ENCODE measurements at regions not wholly inside any gene's neighbourhood (a gene's known extent, or its start where the extent isn't known, plus 50 kb on each side); places are given as distances from the start of the nearest gene placed in this dataset.

- no peak for DNase-seq
- H3K4me3 Mint-ChIP-seq, result no peak overlapping the region
- Histone ChIP-seq H4K20me1 (ENCODE audit: insufficient read depth, low read length) (no peaks in the 10 kb centered on the region), H3K9me3 (replicated peaks in 1 of 2; ENCODE audit: control insufficient read depth in 1 of 2, insufficient read depth in 1 of 2, low read length in 2 of 2) (no peaks in the 10 kb centered on the region), H3K27me3 (ENCODE audit: control insufficient read depth in 2 of 2, insufficient read depth in 2 of 2, low read length in 2 of 2) (no peaks in the 10 kb centered on the region), H3K4me2 (replicated peaks; ENCODE audit: extremely low read depth, low read length, poor library complexity, severe bottlenecking) (no peak overlapping the region), H3K9ac (ENCODE audit: insufficient read depth, low read length, poor library complexity, severe bottlenecking) (no peak overlapping the region), H3K79me2 (ENCODE audit: insufficient read depth, low read length) (no peaks in the 10 kb centered on the region), H3K4me3 (replicated peaks in 1 of 3; ENCODE audit: low read depth in 2 of 3, low read length in 3 of 3) (no peak overlapping the region), H3K4me1 (ENCODE audit: control insufficient read depth in 1 of 2, insufficient read depth in 2 of 2, low read length in 2 of 2) (no peaks in the 10 kb centered on the region), H2AFZ (ENCODE audit: insufficient read depth, low read depth, low read length, poor library complexity, severe bottlenecking) (no peak overlapping the region), H3K27ac (ENCODE audit: low read depth in 1 of 2, low read length in 2 of 2) (no peak overlapping the region), H3K36me3 (replicated peaks in 1 of 2; ENCODE audit: control insufficient read depth in 1 of 2, insufficient read depth in 2 of 2, low read length in 2 of 2) (no peaks in the 10 kb centered on the region)
- H3K4me1 Mint-ChIP-seq, result no peaks in the 10 kb centered on the region
- intact Hi-C loops (cut with micrococcal nuclease), result no loop called here
- no peaks in the 10 kb centered on the region for H3K36me3 Mint-ChIP-seq
- no peak overlapping the region for H3K27ac Mint-ChIP-seq
- no peaks in the 10 kb centered on the region for H3K27me3 Mint-ChIP-seq (ENCODE audit: low read depth in 3 of 3)
- peaks cover 0 to 14% (median 4%) of the 10 kb centered on the region in 7 donors for H3K9me3 Mint-ChIP-seq
- TF ChIP-seq CTCF (IDR thresholded peaks at IDR 0.05), result no peak
- 93% methylated on average over 2 of the region's 2 CpGs for WGBS (ENCODE audit: insufficient coverage)
Measured at GRCh38 chr6:9957215-9957759, 457.6 kb downstream of the TFAP2A start.

GRCh38 chr6:9948678-9949077, 466.2 kb downstream of the TFAP2A start:
- H3K27ac ChIP-seq (ENCODE audit: low read depth in 1 of 2, low read length in 2 of 2), result no peak overlapping the region
- Mint-ChIP-seq H3K9me3 (peaks cover 0 to 12% (median 3%) of the 10 kb centered on the region in 7 donors), H3K27me3 (ENCODE audit: low read depth in 3 of 3) (peaks cover 0 to 5% (median 0%) of the 10 kb centered on the region in 3 donors), H3K27ac (no peak overlapping the region), H3K4me3 (no peak overlapping the region), H3K4me1 (no peaks in the 10 kb centered on the region), H3K36me3 (no peaks in the 10 kb centered on the region)
- no peak overlapping the region for H2AFZ ChIP-seq (ENCODE audit: insufficient read depth, low read depth, low read length, poor library complexity, severe bottlenecking)
- DNase-seq, result no peak
- no peaks in the 10 kb centered on the region for H4K20me1 ChIP-seq (ENCODE audit: insufficient read depth, low read length)
- no peak overlapping the region for H3K4me3 ChIP-seq (replicated peaks in 1 of 3; ENCODE audit: low read depth in 2 of 3, low read length in 3 of 3)
- H3K4me1 ChIP-seq (ENCODE audit: control insufficient read depth in 1 of 2, insufficient read depth in 2 of 2, low read length in 2 of 2), result no peaks in the 10 kb centered on the region
- no peaks in the 10 kb centered on the region for H3K27me3 ChIP-seq (ENCODE audit: control insufficient read depth in 2 of 2, insufficient read depth in 2 of 2, low read length in 2 of 2)
- no peaks in the 10 kb centered on the region for H3K79me2 ChIP-seq (ENCODE audit: insufficient read depth, low read length)
- no peak for TF ChIP-seq CTCF (IDR thresholded peaks at IDR 0.05)
- intact Hi-C loops (cut with micrococcal nuclease), result no loop called here
- WGBS (ENCODE audit: insufficient coverage), result 80% methylated on average over 2 of the region's 3 CpGs
- no peaks in the 10 kb centered on the region for H3K36me3 ChIP-seq (replicated peaks in 1 of 2; ENCODE audit: control insufficient read depth in 1 of 2, insufficient read depth in 2 of 2, low read length in 2 of 2)
- H3K4me2 ChIP-seq (replicated peaks; ENCODE audit: extremely low read depth, low read length, poor library complexity, severe bottlenecking), result no peak overlapping the region
- no peak overlapping the region for H3K9ac ChIP-seq (ENCODE audit: insufficient read depth, low read length, poor library complexity, severe bottlenecking)
- peaks cover 0 to 6% of the 10 kb centered on the region in 2 donors for H3K9me3 ChIP-seq (replicated peaks in 1 of 2; ENCODE audit: control insufficient read depth in 1 of 2, insufficient read depth in 1 of 2, low read length in 2 of 2)
